HG03354 (cell line): ENCODE measurements at regions not wholly inside any gene's neighbourhood (a gene's known extent, or its start where the extent isn't known, plus 50 kb on each side); places are given as distances from the start of the nearest gene placed in this dataset.

Source experiments
- ATAC-seq: cut with Tn5 transposase; IDR thresholded peaks from one replicate; pipeline ENCODE4 v1.9.1; 2021; ENCODE audit warnings: mild to moderate bottlenecking; ENCODE audit not compliant: unreplicated experiment, poor library complexity, severe bottlenecking

- no peak for ATAC-seq
Observed at GRCh38 chr12:91628656-91629055, 446.0 kb upstream of the DCN start.

GRCh38 chr12:91627225-91627624 lies 444.6 kb upstream of the DCN start:
- no peak for ATAC-seq

DNA sequence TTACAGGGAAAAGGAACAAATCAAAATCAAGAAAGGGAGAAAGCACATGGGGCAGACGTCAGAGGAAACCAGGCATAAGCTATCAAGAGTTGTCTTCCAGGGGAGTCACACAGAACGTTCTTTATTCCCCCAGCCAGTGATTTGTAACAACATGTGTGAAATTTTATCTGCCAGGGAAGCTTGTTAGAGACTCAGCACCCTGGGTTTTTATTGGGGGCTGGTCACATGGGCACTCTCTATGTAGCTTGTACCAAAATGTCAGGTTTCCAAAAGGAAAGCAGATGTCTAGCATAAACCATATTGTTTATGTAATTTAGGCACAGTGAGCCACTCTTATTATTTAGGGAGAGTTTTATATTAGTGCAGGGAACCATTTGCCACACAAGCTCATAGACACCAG lies 440.4 kb upstream of the DCN start:
- ATAC-seq, result no peak

- no peak for ATAC-seq
Observed at GRCh38 chr12:91622037-91622436, 439.4 kb upstream of the DCN start.

DNA sequence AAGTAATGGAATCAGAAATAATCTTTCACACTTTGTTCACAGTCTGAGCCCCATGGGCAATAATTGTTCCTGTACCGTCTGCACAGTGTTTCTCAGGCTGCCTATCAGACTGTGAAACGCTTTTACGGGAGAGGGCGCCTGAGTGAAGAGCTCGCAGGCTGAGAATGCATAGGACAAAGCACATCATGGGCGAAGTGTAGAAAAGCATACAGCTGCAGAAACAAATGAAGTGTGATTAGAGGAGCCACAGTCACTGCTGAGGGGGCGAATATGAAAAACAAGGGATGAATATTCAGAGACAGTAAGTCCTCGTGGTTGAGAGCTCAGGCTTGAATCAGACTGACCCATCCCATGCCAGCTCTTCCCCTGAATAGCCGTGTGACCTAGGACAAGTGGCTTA lies 438.4 kb upstream of the DCN start:
- no peak for ATAC-seq

DNA sequence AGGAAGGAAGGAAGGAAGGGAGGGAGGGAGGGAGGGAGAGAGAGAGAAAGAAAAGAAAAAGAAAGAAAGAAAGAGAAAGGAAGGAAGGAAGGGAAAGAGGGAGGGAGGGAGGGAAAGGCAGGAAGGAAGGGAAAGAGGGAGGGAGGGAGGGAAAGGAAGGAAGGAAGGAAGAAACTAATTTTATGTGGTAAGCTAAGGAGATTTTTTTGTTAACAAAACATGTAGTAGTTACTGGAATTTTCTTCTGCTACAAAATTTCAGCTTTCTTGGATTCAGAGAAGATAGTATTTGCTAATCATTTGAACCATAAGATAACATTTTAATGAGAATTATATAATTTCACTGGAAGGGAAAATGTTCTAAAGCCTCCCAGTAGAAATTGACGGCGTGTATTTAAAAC lies 437.8 kb upstream of the DCN start:
- ATAC-seq, result no peak

- no peak for ATAC-seq
Observed at GRCh38 chr12:91618281-91618680, 435.7 kb upstream of the DCN start.

DNA sequence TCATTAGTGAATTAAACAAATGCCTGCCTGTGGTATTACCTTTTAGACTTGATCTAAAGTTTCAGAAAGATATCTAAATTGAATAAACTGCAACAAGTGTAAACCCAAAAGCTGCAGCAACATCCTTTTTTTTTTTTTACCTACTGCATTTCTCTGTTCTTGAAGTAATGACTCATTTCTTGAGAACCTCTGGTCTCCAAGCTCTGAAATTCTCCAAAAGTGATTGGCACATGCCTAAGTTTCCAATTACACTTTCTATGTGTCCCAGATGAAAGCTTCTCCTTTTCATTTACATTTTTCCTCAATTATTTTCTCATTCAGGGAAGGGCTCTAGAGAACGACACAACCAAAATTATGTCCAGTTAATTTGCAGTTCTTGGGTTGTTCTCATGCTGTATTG lies 435.2 kb upstream of the DCN start:
- ATAC-seq, result no peak

GRCh38 chr12:91616416-91616815 lies 433.8 kb upstream of the DCN start:
- ATAC-seq, result no peak

GRCh38 chr12:91613223-91613779 lies 430.7 kb upstream of the DCN start:
- ATAC-seq, result no peak

- ATAC-seq, result no peak
Observed at GRCh38 chr12:91610561-91610960, 427.9 kb upstream of the DCN start.

- no peak for ATAC-seq
Observed at GRCh38 chr12:91609283-91609682, 426.7 kb upstream of the DCN start.

GRCh38 chr12:91608542-91608941 lies 425.9 kb upstream of the DCN start:
- ATAC-seq, result no peak

DNA sequence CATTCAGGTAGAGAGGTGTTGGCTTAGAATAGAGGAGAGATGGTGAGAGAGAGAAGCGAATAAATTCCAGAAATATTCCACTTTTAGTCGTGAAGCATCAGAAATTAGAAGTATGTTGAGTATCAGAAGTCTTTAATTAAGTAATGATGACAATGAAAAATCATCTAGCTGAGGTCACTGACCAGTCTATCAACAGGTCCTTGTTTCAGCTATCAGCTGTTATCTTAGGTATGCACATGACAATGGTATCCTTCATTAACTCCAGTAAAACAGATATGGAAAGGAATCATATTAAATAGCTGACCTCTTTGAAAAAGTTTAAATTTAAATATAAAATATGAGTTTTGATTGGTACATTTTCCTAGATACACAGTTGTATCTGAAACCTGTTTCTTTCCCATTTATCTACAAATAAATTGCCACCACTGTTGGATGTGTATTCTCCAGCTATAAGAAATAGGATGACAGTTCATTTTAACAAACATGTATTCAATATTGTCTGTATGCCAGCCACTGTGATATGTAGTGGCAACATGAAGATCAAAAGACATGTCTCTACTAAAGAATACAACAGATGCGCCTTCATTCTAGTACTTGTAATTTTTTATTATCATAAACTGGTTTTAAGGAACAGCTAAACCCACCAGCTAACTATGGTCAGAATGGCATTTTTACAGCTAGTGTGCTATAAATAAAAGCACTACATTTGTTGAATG lies 424.2 kb upstream of the DCN start:
- ATAC-seq, result no peak

DNA sequence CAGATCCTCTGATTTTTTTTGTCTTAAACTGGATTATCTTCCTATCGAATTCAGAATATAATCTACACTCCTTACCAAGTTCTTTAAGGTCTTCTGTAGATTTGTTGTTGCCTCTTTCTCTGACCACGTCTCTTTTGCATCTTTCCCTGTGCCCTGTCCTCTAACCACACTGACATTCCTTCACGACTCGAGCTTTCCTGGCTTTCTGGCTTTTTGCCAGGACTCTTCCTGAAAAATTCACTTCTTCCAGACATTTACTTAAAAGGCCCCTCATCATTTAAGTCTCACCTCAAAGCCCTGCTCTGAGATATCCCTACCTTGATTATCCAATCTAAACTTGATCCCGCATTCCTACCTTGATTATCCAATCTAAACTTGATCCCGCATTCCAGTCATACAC lies 422.3 kb upstream of the DCN start:
- no peak for ATAC-seq

GRCh38 chr12:91603060-91603459 lies 420.4 kb upstream of the DCN start:
- ATAC-seq, result no peak

- ATAC-seq, result no peak
Observed at GRCh38 chr12:91601054-91601453, 418.4 kb upstream of the DCN start.

DNA sequence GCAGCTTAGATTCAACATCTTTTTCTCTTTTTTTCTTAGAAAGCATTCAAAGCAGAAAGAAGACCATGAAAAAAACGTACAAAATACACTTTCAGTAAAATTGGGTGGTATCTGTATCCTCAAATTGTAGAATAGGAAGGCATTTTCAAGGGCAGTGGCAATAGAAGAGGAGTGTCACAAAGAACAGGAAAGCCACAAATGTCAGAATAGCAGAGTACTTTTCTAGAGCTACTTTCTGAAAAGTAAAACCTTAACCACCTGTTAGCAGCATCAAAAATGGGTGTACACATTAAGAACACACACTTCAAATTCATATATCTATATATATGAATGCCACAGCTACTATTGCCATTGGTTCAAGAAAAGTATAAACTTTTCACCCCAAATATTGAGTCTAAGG lies 412.1 kb upstream of the DCN start:
- no peak for ATAC-seq

DNA sequence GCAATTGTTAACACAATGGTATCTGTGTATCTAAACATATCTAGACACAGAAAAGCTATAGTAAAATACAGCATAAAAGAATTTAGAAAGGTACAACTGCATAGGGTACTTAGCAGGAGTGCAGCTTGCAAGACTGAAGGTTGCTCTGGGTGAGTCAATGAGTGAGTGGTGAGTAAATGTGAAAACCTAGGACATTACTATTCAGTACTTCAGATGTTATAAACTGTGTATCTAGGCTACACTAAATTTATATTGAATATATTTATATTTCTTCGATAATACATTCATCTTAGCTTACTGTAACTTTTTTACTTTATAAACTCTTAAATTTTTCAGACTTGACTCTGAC lies 409.0 kb upstream of the DCN start:
- no peak for ATAC-seq

GRCh38 chr12:91590966-91591638 lies 408.5 kb upstream of the DCN start:
- no peak for ATAC-seq

DNA sequence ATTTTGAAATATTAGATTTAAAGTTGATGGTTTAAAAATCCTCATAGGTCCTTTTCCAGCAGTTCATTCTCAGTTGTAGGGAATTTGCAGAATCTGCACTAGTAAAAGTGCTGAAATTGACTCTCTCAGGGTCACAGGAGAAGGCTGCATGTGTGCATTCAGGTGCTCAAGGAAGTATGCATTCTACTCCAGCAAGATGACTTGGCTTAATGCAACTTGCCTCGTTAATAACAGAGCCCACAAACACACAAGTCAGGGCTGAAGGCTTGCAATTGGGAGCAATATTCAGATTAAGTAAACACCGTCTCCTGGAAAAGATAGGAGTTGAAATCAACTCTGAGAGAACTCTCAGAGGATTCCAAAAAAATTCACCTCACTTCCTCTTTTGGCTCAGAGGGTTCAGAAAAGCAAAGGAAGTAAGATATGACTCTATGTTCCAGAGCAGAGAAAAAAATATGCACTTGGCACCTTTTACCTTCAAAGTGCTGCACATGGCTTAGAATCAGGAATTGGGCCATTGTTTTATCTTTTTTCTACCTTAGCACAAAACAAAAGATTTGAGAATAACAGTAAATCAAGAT lies 406.3 kb upstream of the DCN start:
- no peak for ATAC-seq
